ENCODE measurements at regions not wholly inside any gene's neighbourhood (a gene's known extent, or its start where the extent isn't known, plus 50 kb on each side); places are given as distances from the start of the nearest gene placed in this dataset.

DNA sequence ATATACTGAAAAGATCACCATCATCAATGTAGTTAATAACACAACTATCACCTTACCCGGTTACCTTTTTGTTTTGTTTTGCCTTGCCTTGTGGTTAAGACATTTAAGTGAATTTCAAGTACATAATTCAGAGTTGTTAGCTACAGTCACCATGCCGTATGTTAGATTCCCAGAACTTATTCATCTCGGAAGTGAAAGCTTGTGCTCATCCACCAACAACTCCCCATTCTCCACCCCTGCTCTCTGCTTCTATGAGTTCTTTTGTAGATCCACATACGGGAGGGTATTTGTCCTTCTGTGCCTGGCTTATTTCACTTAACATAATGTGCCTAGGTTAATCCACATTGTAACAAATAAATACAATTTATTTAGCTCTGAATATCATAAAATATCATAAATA is 182.8 kb upstream of the ADARB2 start:
- Histone ChIP-seq H3K9me3 (ENCODE audit: control insufficient read depth, low read depth, low read length) (no peaks in the 10 kb centered on the region), H3K27me3 (ENCODE audit: control insufficient read depth, insufficient read depth, low read length) (no peaks in the 10 kb centered on the region), H3K4me3 (ENCODE audit: low read length) (no peak overlapping the region), H3K27ac (ENCODE audit: low read length) (no peak overlapping the region), H3K4me1 (ENCODE audit: control insufficient read depth, insufficient read depth, low read length) (no peaks in the 10 kb centered on the region), H3K36me3 (ENCODE audit: control insufficient read depth, insufficient read depth, low read length) (no peaks in the 10 kb centered on the region)
- WGBS (ENCODE audit: insufficient coverage, low lambda C conversion rate), result 62% methylated on average over 3 of the region's 4 CpGs
- no peak for DNase-seq

DNA sequence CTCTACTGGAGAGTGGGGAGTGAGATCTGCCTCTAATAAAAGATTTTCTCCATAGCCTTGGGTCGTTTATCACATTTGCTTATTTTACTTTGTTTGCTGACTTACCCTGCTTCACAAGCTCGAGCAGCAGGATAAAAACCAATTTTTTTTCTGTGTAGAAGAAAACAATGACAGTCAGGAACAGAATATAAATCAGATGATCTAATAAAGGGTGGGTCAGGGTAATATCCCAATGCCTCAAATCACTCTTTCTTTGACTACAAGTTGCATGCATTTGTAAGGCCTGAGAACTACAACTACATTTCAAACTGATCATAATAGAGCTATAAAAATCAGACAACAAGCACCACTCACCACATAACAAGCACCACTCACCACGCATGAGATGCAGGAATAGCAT is 174.4 kb upstream of the ADARB2 start:
- Histone ChIP-seq H3K9me3 (ENCODE audit: control insufficient read depth, low read depth, low read length) (no peaks in the 10 kb centered on the region), H3K36me3 (ENCODE audit: control insufficient read depth, insufficient read depth, low read length) (no peaks in the 10 kb centered on the region), H3K27me3 (ENCODE audit: control insufficient read depth, insufficient read depth, low read length) (no peaks in the 10 kb centered on the region), H3K4me3 (ENCODE audit: low read length) (no peak overlapping the region), H3K4me1 (ENCODE audit: control insufficient read depth, insufficient read depth, low read length) (no peaks in the 10 kb centered on the region), H3K27ac (ENCODE audit: low read length) (no peak overlapping the region)
- 0% methylated on average over 1 of the region's 3 CpGs for WGBS (ENCODE audit: insufficient coverage, low lambda C conversion rate)
- DNase-seq, result no peak

DNA sequence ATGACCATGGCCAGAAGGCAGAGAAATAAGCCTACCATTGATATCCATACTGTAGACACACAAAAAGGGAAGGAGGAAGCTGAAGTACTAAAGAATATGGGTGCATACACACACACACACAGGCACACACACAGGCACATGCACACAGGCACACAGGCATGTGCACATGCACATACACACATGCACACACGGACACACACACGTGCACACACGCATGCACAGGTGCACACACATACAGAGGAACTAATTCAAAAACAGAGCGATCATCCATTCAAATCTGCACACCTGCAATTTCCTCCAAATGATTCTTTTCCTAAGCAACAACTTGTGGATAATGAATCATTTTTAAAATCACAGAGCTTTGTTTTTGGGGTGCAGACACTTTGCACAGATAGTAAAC is 166.7 kb upstream of the ADARB2 start:
- H3K27me3 ChIP-seq (ENCODE audit: control insufficient read depth, insufficient read depth, low read length), result no peaks in the 10 kb centered on the region
- H3K9me3 ChIP-seq (ENCODE audit: control insufficient read depth, low read depth, low read length), result no peaks in the 10 kb centered on the region
- H3K4me1 ChIP-seq (ENCODE audit: control insufficient read depth, insufficient read depth, low read length), result no peaks in the 10 kb centered on the region
- WGBS (ENCODE audit: insufficient coverage, low lambda C conversion rate), result no CpG with 5 or more reads among the region's 4 CpGs
- no peak for DNase-seq
- H3K36me3 ChIP-seq (ENCODE audit: control insufficient read depth, insufficient read depth, low read length), result no peaks in the 10 kb centered on the region
- H3K27ac ChIP-seq (ENCODE audit: low read length), result no peak overlapping the region
- no peak overlapping the region for H3K4me3 ChIP-seq (ENCODE audit: low read length)

DNA sequence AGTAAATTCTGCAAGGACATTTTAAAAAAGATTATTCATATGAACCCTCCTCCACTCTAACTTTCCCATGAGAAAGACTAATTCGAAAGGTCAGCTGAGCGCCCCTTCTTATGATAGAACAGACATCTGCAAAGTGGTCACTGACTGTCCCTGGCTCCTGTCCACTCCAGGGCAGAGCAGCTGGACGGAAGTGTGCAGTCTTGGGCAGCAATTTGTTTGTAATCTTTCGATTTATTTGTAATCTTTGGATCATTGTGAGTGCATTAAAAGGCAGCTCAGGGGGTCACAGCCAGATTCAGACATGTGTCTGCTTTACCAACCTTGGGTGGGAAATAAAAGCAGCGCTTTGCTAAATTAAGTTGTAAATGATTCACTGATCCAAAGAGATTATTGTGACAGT is 158.8 kb upstream of the ADARB2 start:
- no peaks in the 10 kb centered on the region for H3K36me3 ChIP-seq (ENCODE audit: control insufficient read depth, insufficient read depth, low read length)
- no peaks in the 10 kb centered on the region for H3K27me3 ChIP-seq (ENCODE audit: control insufficient read depth, insufficient read depth, low read length)
- H3K4me1 ChIP-seq (ENCODE audit: control insufficient read depth, insufficient read depth, low read length), result no peaks in the 10 kb centered on the region
- no peaks in the 10 kb centered on the region for H3K9me3 ChIP-seq (ENCODE audit: control insufficient read depth, low read depth, low read length)
- no peak overlapping the region for H3K4me3 ChIP-seq (ENCODE audit: low read length)
- no peak for DNase-seq
- no peak overlapping the region for H3K27ac ChIP-seq (ENCODE audit: low read length)
- 83% methylated on average over 1 of the region's 5 CpGs for WGBS (ENCODE audit: insufficient coverage, low lambda C conversion rate)

DNA sequence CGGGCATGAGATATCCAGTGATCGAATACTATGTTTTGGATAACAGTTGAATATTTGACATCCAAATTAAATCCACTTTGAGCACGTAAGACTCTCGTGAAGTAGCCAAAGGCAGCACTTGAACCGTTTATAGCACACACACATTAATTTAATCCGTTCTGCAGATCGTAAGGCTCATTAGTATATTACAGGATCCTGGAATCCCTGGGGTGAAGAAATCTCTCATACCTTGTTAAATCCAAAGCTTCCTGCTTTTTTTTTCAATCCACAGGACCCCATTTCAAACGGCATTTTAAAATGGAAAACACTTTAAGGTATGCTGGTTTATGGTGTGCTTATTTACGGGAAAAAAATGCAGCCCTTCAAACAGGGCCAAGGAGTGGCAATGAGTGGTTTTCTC is 158.4 kb upstream of the ADARB2 start:
- Histone ChIP-seq H3K4me1 (ENCODE audit: control insufficient read depth, insufficient read depth, low read length) (no peaks in the 10 kb centered on the region), H3K4me3 (ENCODE audit: low read length) (no peak overlapping the region), H3K36me3 (ENCODE audit: control insufficient read depth, insufficient read depth, low read length) (no peaks in the 10 kb centered on the region), H3K27me3 (ENCODE audit: control insufficient read depth, insufficient read depth, low read length) (no peaks in the 10 kb centered on the region), H3K27ac (ENCODE audit: low read length) (no peak overlapping the region), H3K9me3 (ENCODE audit: control insufficient read depth, low read depth, low read length) (no peaks in the 10 kb centered on the region)
- no CpG with 5 or more reads among the region's 9 CpGs for WGBS (ENCODE audit: insufficient coverage, low lambda C conversion rate)
- DNase-seq, result no peak

DNA sequence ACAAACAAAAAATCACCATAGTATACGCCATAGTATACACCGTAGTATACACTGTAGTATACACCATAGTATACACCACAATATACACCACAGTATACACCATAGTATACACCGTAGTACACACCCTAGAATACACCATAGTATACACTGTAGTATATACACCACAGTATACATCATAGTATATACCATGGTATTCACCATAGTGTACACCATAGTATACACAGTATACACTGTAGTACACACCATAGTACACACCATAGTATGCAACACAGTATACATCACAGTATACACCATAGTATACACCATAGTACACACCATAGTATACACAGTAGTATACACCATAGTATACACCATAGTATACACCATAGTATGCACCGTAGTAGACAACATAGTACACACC is 157.6 kb upstream of the ADARB2 start:
- Histone ChIP-seq H3K36me3 (ENCODE audit: control insufficient read depth, insufficient read depth, low read length) (no peaks in the 10 kb centered on the region), H3K4me1 (ENCODE audit: control insufficient read depth, insufficient read depth, low read length) (no peaks in the 10 kb centered on the region), H3K27ac (ENCODE audit: low read length) (no peak overlapping the region), H3K27me3 (ENCODE audit: control insufficient read depth, insufficient read depth, low read length) (no peaks in the 10 kb centered on the region), H3K4me3 (ENCODE audit: low read length) (no peak overlapping the region), H3K9me3 (ENCODE audit: control insufficient read depth, low read depth, low read length) (no peaks in the 10 kb centered on the region)
- no peak for DNase-seq
- WGBS (ENCODE audit: insufficient coverage, low lambda C conversion rate), result no CpG with 5 or more reads among the region's 4 CpGs

DNA sequence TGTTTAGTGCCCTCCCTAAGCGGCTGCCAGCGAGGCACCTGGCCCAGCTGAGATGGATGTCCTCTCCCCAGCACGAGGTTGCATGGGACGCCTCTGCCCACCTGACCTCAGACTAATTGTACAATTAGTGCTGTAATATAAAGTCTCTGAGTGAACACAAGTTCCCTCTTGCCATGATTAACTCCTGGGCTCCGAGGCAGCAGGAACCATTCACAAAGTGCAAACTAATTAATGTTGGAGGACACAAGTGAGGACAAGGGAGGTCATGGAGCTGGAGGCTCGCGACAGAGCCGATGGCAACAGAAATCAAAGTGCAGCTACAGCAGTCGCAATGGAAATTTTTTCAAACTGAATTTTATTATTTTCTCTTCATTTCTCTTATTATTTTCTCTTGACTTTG is 156.6 kb upstream of the ADARB2 start:
- DNase-seq, result no peak
- H3K4me1 ChIP-seq (ENCODE audit: control insufficient read depth, insufficient read depth, low read length), result no peaks in the 10 kb centered on the region
- H3K9me3 ChIP-seq (ENCODE audit: control insufficient read depth, low read depth, low read length), result no peaks in the 10 kb centered on the region
- H3K4me3 ChIP-seq (ENCODE audit: low read length), result no peak overlapping the region
- no peaks in the 10 kb centered on the region for H3K27me3 ChIP-seq (ENCODE audit: control insufficient read depth, insufficient read depth, low read length)
- no peak overlapping the region for H3K27ac ChIP-seq (ENCODE audit: low read length)
- H3K36me3 ChIP-seq (ENCODE audit: control insufficient read depth, insufficient read depth, low read length), result no peaks in the 10 kb centered on the region
- WGBS (ENCODE audit: insufficient coverage, low lambda C conversion rate), result no CpG with 5 or more reads among the region's 9 CpGs

DNA sequence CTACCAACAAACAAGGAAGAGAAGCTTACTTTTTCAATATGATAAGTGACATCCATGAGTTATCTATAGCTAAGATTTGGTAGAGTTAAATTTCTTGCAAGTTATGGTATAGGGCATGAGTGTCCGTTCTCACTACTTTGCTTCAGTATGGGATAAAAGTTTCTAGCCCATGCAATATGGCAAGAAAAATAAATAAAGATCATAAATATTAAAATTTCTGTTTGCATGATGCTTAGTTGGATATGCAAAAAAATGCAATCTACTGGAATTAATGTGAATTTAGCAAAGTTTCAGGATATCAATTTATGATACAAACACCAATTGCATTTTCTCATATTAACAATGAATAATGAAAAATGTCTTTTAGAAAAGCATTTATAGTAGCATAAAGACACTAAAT is 148.7 kb upstream of the ADARB2 start:
- peaks cover 16% of the 10 kb centered on the region for H3K4me1 ChIP-seq (ENCODE audit: control insufficient read depth, insufficient read depth, low read length)
- no peak overlapping the region for H3K4me3 ChIP-seq (ENCODE audit: low read length)
- no CpG with 5 or more reads among the region's 1 CpG for WGBS (ENCODE audit: insufficient coverage, low lambda C conversion rate)

DNA sequence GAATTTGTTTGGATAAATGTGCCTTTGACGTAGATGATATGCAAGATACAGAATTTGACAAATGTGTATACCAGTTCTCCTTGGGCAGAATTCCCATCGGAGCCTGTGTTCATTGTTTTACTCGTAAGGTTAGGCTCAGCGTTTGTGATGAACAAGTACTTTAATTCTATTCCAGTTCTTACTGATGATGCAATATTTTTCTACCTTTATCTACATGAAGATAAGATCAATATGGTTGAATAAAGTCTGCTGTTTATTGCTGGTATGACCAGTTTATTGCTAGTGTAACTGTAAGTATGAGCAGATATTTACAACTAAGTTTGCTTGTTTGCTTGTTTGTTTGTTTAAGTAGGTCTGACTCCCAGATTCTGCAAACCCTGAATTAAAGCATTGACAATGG is 145.4 kb upstream of the ADARB2 start:
- no CpG with 5 or more reads among the region's 4 CpGs for WGBS (ENCODE audit: insufficient coverage, low lambda C conversion rate)
- Histone ChIP-seq H3K36me3 (ENCODE audit: control insufficient read depth, insufficient read depth, low read length) (no peaks in the 10 kb centered on the region), H3K4me3 (ENCODE audit: low read length) (no peak overlapping the region), H3K9me3 (ENCODE audit: control insufficient read depth, low read depth, low read length) (peaks cover 12% of the 10 kb centered on the region), H3K4me1 (ENCODE audit: control insufficient read depth, insufficient read depth, low read length) (peaks cover 16% of the 10 kb centered on the region), H3K27ac (ENCODE audit: low read length) (peak overlapping the region; percentile 68), H3K27me3 (ENCODE audit: control insufficient read depth, insufficient read depth, low read length) (no peaks in the 10 kb centered on the region)
- peak in 1 of 2 donors; percentile 11 for DNase-seq

More for the DNA sequence above, 148.7 kb upstream of the ADARB2 start:
- DNase-seq, result no peak
- H3K27ac ChIP-seq (ENCODE audit: low read length), result no peak overlapping the region
- no peaks in the 10 kb centered on the region for H3K27me3 ChIP-seq (ENCODE audit: control insufficient read depth, insufficient read depth, low read length)
- no peaks in the 10 kb centered on the region for H3K36me3 ChIP-seq (ENCODE audit: control insufficient read depth, insufficient read depth, low read length)
- H3K9me3 ChIP-seq (ENCODE audit: control insufficient read depth, low read depth, low read length), result peaks cover 12% of the 10 kb centered on the region

DNA sequence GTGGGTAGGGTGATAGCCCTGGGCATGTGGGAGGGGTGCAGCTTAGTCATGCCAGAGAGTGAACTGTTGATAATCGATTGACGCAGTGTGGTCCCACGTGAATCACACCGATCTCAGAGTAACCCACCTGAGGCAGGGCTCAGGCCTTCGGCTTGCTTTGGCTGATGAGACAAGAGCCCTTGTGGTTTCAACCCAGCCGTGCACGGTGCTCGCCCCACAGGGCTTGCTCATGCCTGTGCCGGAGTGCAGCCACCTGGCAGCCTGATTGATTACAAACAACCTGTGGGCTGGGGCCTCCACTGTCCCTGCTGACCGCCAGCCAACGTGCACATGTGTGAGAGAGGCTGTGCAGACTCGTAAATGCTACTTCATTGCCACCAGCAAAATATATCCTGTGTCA is 144.9 kb upstream of the ADARB2 start:
- H3K4me1 ChIP-seq (ENCODE audit: control insufficient read depth, insufficient read depth, low read length), result peaks cover 16% of the 10 kb centered on the region
- no peak for DNase-seq
- WGBS (ENCODE audit: insufficient coverage, low lambda C conversion rate), result no CpG with 5 or more reads among the region's 12 CpGs
- no peak overlapping the region for H3K4me3 ChIP-seq (ENCODE audit: low read length)
- no peaks in the 10 kb centered on the region for H3K36me3 ChIP-seq (ENCODE audit: control insufficient read depth, insufficient read depth, low read length)
- no peaks in the 10 kb centered on the region for H3K27me3 ChIP-seq (ENCODE audit: control insufficient read depth, insufficient read depth, low read length)
- peaks cover 12% of the 10 kb centered on the region for H3K9me3 ChIP-seq (ENCODE audit: control insufficient read depth, low read depth, low read length)
- H3K27ac ChIP-seq (ENCODE audit: low read length), result peak overlapping the region; percentile 68

DNA sequence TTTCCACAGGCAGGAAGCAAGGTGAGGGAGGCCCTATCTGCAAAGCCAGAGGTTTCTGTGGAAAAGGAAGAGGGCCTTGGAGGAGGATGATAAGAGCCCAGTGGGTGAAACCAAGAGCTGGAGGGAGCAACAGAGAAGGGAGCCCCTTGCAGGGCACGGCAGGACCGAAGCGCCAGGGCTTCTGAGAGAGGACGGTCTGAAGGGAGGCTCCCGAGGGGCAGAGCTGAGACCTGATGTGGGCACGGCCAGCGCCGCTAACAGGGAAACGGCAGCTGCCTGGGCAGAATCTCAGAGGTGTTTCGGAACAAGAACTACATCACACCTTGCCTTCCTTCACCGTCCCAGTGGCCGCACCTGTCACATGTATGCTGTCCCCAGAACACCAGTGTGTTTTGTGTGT is 144.3 kb upstream of the ADARB2 start:
- Histone ChIP-seq H3K4me1 (ENCODE audit: control insufficient read depth, insufficient read depth, low read length) (peaks cover 16% of the 10 kb centered on the region), H3K4me3 (ENCODE audit: low read length) (no peak overlapping the region), H3K27me3 (ENCODE audit: control insufficient read depth, insufficient read depth, low read length) (no peaks in the 10 kb centered on the region), H3K9me3 (ENCODE audit: control insufficient read depth, low read depth, low read length) (peaks cover 12% of the 10 kb centered on the region), H3K27ac (ENCODE audit: low read length) (peak overlapping the region; percentile 68), H3K36me3 (ENCODE audit: control insufficient read depth, insufficient read depth, low read length) (no peaks in the 10 kb centered on the region)
- WGBS (ENCODE audit: insufficient coverage, low lambda C conversion rate), result no CpG with 5 or more reads among the region's 12 CpGs
- DNase-seq, result no peak

All from large intestine (tissue), 3 donors.